PC-9 (cell line): ENCODE measurements at regions not wholly inside any gene's neighbourhood (a gene's known extent, or its start where the extent isn't known, plus 50 kb on each side); places are given as distances from the start of the nearest gene placed in this dataset.
A peak's percentile ranks its signal among the peaks of the same experiment; 100 is the strongest.

Experiments
- EZH2 ChIP-seq: fragments of 200-600 bp; sonication (generic); IDR thresholded peaks from 2 replicates; pipeline ENCODE4 v1.8.0; 2017; ENCODE audit warnings: antibody characterized with exemption, low read depth
- TF ChIP-seq, protein P1 (sequence below): fragments of 200-600 bp; sonication (generic); conservative IDR thresholded peaks from 2 replicates; pipeline ENCODE4 v1.6.1; 2017; ENCODE audit warnings: mixed run types, antibody characterized with exemption, mild to moderate bottlenecking, moderate library complexity

DNA sequence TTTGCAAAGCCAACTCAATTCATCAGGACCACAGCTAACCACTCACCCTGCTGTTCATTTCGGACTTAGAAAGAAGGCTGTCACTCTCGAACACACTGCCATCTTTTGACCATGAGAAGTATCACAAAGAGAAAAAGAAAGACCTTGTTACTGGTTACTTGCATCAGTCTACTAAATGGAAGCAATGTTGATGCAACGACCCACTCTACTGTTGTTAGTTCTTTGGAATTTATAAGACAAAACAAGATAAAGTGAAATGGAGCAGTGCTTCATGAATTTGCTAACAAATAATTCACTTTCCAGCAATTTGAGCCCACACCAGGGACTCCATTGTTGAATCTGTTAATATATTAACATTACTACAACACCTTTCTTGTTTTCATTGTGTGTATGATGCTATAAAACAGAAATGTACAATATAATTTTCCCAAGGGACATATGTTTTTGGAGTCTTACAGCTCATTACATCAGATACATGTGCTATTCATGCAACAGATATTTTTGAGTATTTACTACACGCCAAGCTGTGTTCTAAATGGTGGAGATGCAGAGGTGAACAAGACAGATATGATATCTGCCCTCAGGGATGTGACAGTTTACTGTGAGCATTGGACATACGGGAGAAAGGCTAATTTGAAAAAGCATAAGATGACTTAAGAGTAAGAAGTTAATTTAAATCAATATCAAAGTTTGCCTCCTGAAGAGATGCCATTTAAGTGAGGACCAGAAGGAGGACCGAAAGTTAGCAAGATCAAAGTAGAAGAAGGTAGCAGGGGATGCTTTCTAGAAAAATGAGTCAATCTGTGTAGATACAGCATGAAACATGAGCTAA lies 87.2 kb downstream of the AREG start:
- TF ChIP-seq, protein P1, sequence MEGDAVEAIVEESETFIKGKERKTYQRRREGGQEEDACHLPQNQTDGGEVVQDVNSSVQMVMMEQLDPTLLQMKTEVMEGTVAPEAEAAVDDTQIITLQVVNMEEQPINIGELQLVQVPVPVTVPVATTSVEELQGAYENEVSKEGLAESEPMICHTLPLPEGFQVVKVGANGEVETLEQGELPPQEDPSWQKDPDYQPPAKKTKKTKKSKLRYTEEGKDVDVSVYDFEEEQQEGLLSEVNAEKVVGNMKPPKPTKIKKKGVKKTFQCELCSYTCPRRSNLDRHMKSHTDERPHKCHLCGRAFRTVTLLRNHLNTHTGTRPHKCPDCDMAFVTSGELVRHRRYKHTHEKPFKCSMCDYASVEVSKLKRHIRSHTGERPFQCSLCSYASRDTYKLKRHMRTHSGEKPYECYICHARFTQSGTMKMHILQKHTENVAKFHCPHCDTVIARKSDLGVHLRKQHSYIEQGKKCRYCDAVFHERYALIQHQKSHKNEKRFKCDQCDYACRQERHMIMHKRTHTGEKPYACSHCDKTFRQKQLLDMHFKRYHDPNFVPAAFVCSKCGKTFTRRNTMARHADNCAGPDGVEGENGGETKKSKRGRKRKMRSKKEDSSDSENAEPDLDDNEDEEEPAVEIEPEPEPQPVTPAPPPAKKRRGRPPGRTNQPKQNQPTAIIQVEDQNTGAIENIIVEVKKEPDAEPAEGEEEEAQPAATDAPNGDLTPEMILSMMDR, result peak; percentile 50; the same call in 1 of the 2 replicates
- no peak for TF ChIP-seq EZH2
